Prostate gland (tissue), 2 donors: ENCODE measurements at regions not wholly inside any gene's neighbourhood (a gene's known extent, or its start where the extent isn't known, plus 50 kb on each side); places are given as distances from the start of the nearest gene placed in this dataset.

Experiments
- DNase-seq: peaks from one replicate; pipeline ENCODE4 v3.0.0-alpha.2; 2019; ENCODE audit warnings: low spot score
- H3K27ac ChIP-seq, 2 donors: fragments of 200-600 bp; sonication (generic); 2 replicates each; pipeline ENCODE4 v1.5.1; 2017 to 2019
- H3K27me3 ChIP-seq: fragments of 200-600 bp; sonication (generic); replicated peaks from 2 replicates; pipeline ENCODE4 v1.5.1; 2019; ENCODE audit not compliant: insufficient read depth
- H3K36me3 ChIP-seq, 2 donors: fragments of 200-600 bp; sonication (generic); 1 replicate in 1 of 2; 2 replicates in 1 of 2; pipeline versions ENCODE4 v1.5.1 to v1.8.1; 2017 to 2019
- H3K4me1 ChIP-seq: fragments of 200-600 bp; sonication (generic); replicated peaks from 2 replicates; pipeline ENCODE4 v1.5.1; 2019
- H3K4me3 ChIP-seq, 2 donors: fragments of 200-600 bp; sonication (generic); 2 replicates each; pipeline ENCODE4 v1.5.1; 2017 to 2019
- H3K9me3 ChIP-seq: fragments of 200-600 bp; sonication (generic); 2 replicates; pipeline ENCODE4 v1.5.1; 2017
- CTCF ChIP-seq, 4 experiments: fragments of 200-600 bp in 2 of 4; fragments of 450-650 bp in 2 of 4; sonication (generic) in 2 of 4; IDR thresholded peaks; 1 replicate in 3 of 4; 2 replicates in 1 of 4; pipeline ENCODE4 v1.5.1; 2016 to 2019; ENCODE audit warnings: antibody characterized with exemption in 4 of 4, mild to moderate bottlenecking in 2 of 4, moderate library complexity in 2 of 4
- POLR2A ChIP-seq: fragments of 450-650 bp; IDR thresholded peaks from one replicate; pipeline ENCODE4 v1.6.1; 2016; ENCODE audit warnings: antibody characterized with exemption, mild to moderate bottlenecking
- POLR2AphosphoS5 ChIP-seq: sonication (generic); formaldehyde crosslinking; IDR thresholded peaks from one replicate; pipeline ENCODE4 v1.6.1; 2017; ENCODE audit warnings: antibody characterized with exemption
- WGBS: methylation state at CpG from one replicate; pipeline ENCODE4 v1.1.5; 2018; 5-methylcytosine and 5-hydroxymethylcytosine counted together
- intact Hi-C: fragments of 100-400 bp; cut with DNase I; formaldehyde crosslinking; loops from one replicate; pipeline ENCODE4 v1.14.2; 2022

- Histone ChIP-seq H3K27ac (no peak overlapping the region), H3K36me3 (no peaks in the 10 kb centered on the region), H3K9me3 (no peaks in the 10 kb centered on the region), H3K4me3 (no peak overlapping the region), H3K4me1 (no peaks in the 10 kb centered on the region), H3K27me3 (no peaks in the 10 kb centered on the region)
- intact Hi-C loops = no loop called here
- DNase-seq = no peak
- TF ChIP-seq POLR2AphosphoS5 = no peak
- TF ChIP-seq POLR2A = no peak
- no peak for TF ChIP-seq CTCF (IDR thresholded peaks at IDR 0.05)
- WGBS = 73% methylated on average over 6 of the region's 6 CpGs
Observed at GRCh38 chr15:47945872-47946650, 174.7 kb upstream of the SLC24A5 start.

GRCh38 chr15:47949815-47950214 is 171.0 kb upstream of the SLC24A5 start:
- no peak for DNase-seq
- WGBS = 92% methylated on average over 4 of the region's 4 CpGs
- no peaks in the 10 kb centered on the region for H3K27me3 ChIP-seq
- H3K4me1 ChIP-seq = no peaks in the 10 kb centered on the region
- H3K27ac ChIP-seq = no peak overlapping the region
- intact Hi-C loops = no loop called here
- no peak for TF ChIP-seq CTCF (IDR thresholded peaks at IDR 0.05)
- TF ChIP-seq POLR2A = no peak
- no peak for TF ChIP-seq POLR2AphosphoS5
- H3K4me3 ChIP-seq = no peak overlapping the region
- H3K36me3 ChIP-seq = no peaks in the 10 kb centered on the region
- no peaks in the 10 kb centered on the region for H3K9me3 ChIP-seq

GRCh38 chr15:47950447-47950846 is 170.3 kb upstream of the SLC24A5 start:
- 98% methylated on average over 2 of the region's 2 CpGs for WGBS
- no peak overlapping the region for H3K27ac ChIP-seq
- no peaks in the 10 kb centered on the region for H3K4me1 ChIP-seq
- intact Hi-C loops = no loop called here
- H3K9me3 ChIP-seq = no peaks in the 10 kb centered on the region
- TF ChIP-seq CTCF (IDR thresholded peaks at IDR 0.05) = no peak
- no peak for TF ChIP-seq POLR2AphosphoS5
- TF ChIP-seq POLR2A = no peak
- H3K36me3 ChIP-seq = no peaks in the 10 kb centered on the region
- no peaks in the 10 kb centered on the region for H3K27me3 ChIP-seq
- no peak overlapping the region for H3K4me3 ChIP-seq
- DNase-seq = no peak

GRCh38 chr15:47951781-47952180 is 169.0 kb upstream of the SLC24A5 start:
- 88% methylated on average over 2 of the region's 2 CpGs for WGBS
- DNase-seq = no peak
- intact Hi-C loops = no loop called here
- H3K4me1 ChIP-seq = no peaks in the 10 kb centered on the region
- no peak overlapping the region for H3K4me3 ChIP-seq
- H3K36me3 ChIP-seq = no peaks in the 10 kb centered on the region
- H3K27ac ChIP-seq = no peak overlapping the region
- H3K9me3 ChIP-seq = no peaks in the 10 kb centered on the region
- no peak for TF ChIP-seq CTCF (IDR thresholded peaks at IDR 0.05)
- no peak for TF ChIP-seq POLR2AphosphoS5
- TF ChIP-seq POLR2A = no peak
- no peaks in the 10 kb centered on the region for H3K27me3 ChIP-seq

DNA sequence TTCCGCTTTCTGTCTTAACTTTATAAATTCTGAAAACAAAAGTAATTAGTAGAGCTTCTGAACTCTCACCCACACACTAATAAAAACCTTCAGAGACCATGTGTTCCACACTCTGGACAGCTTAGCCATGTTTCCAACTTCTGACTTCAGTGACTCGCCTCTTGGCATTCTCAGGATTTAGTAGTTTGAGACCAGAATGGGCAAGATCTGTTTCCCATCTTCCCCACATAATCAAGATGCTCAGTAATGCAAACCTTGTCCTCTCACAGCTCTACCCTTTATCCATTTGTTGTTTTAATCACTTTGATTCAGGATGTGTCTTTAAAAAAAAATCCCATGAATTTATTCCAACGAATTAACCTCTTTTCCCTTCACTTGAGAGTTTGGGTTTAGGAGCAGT is 166.6 kb upstream of the SLC24A5 start:
- 89% methylated on average over 3 of the region's 3 CpGs for WGBS
- intact Hi-C loops = no loop called here
- Histone ChIP-seq H3K9me3 (no peaks in the 10 kb centered on the region), H3K4me3 (no peak overlapping the region), H3K27me3 (no peaks in the 10 kb centered on the region), H3K36me3 (no peaks in the 10 kb centered on the region), H3K4me1 (no peaks in the 10 kb centered on the region), H3K27ac (no peak overlapping the region)
- no peak for TF ChIP-seq POLR2AphosphoS5
- TF ChIP-seq CTCF (IDR thresholded peaks at IDR 0.05) = no peak
- TF ChIP-seq POLR2A = no peak
- DNase-seq = no peak
